Brain microvascular endothelial cell (primary cell): ENCODE measurements at regions not wholly inside any gene's neighbourhood (a gene's known extent, or its start where the extent isn't known, plus 50 kb on each side); places are given as distances from the start of the nearest gene placed in this dataset.

Experiments used
- DNase-seq: peaks from one replicate; pipeline ENCODE4 v3.0.0-alpha.2; 2020
- H3K27ac ChIP-seq: fragments of 250-450 bp; sonication (Bioruptor Pico); 2 replicates; pipeline ENCODE4 v1.5.1; 2020; ENCODE audit warnings: mild to moderate bottlenecking, moderate library complexity
- H3K27me3 ChIP-seq: fragments of 250-450 bp; sonication (Bioruptor Pico); replicated peaks from 2 replicates; pipeline ENCODE4 v1.5.1; 2020; ENCODE audit warnings: mild to moderate bottlenecking
- H3K36me3 ChIP-seq: fragments of 250-450 bp; sonication (Bioruptor Pico); replicated peaks from 2 replicates; pipeline ENCODE4 v1.5.1; 2020; ENCODE audit warnings: mild to moderate bottlenecking
- H3K4me3 ChIP-seq: 2 replicates; pipeline ENCODE4 v1.5.1; 2011; ENCODE audit warnings: low read depth, mild to moderate bottlenecking, control low read depth, low read length, moderate library complexity
- CTCF ChIP-seq: IDR thresholded peaks from 2 replicates; pipeline ENCODE4 v1.5.1; 2011; ENCODE audit warnings: low read depth, mild to moderate bottlenecking, moderate library complexity, low read length, control low read depth, inconsistent platforms; ENCODE audit errors: missing control alignments
- in situ Hi-C: cut with HindIII; loops from 2 replicates; pipeline ENCODE4 v1.10.0; 2017; ENCODE audit warnings: low sequenced_read_pairs, low pct_ligation_motif_present

- DNase-seq, result no peak
- in situ Hi-C loops, result no loop called here
- H3K4me3 ChIP-seq, result no peak overlapping the region
- TF ChIP-seq CTCF, result no peak
- H3K27me3 ChIP-seq, result no peaks in the 10 kb centered on the region
- H3K36me3 ChIP-seq, result no peaks in the 10 kb centered on the region
- no peak overlapping the region for H3K27ac ChIP-seq
Observed at GRCh38 chr9:79883073-79883645, 311.4 kb downstream of the TLE4 start.

- in situ Hi-C loops, result no loop called here
- Histone ChIP-seq H3K4me3 (no peak overlapping the region), H3K27me3 (no peaks in the 10 kb centered on the region), H3K27ac (no peak overlapping the region), H3K36me3 (no peaks in the 10 kb centered on the region)
- no peak for TF ChIP-seq CTCF
- no peak for DNase-seq
Observed at GRCh38 chr9:79880626-79881025, 308.9 kb downstream of the TLE4 start.

GRCh38 chr9:79877943-79878602, 306.3 kb downstream of the TLE4 start:
- in situ Hi-C loops, result no loop called here
- no peaks in the 10 kb centered on the region for H3K36me3 ChIP-seq
- no peak for TF ChIP-seq CTCF

GRCh38 chr9:79868567-79869189, 296.9 kb downstream of the TLE4 start:
- Histone ChIP-seq H3K36me3 (no peaks in the 10 kb centered on the region), H3K4me3 (no peak overlapping the region), H3K27me3 (no peaks in the 10 kb centered on the region), H3K27ac (no peak overlapping the region)
- DNase-seq, result no peak
- in situ Hi-C loops, result no loop called here
- TF ChIP-seq CTCF, result no peak

More at GRCh38 chr9:79877943-79878602, 306.3 kb downstream of the TLE4 start:
- no peak overlapping the region for H3K27ac ChIP-seq
- H3K27me3 ChIP-seq, result no peaks in the 10 kb centered on the region
- no peak overlapping the region for H3K4me3 ChIP-seq
- no peak for DNase-seq

- TF ChIP-seq CTCF, result no peak
- Histone ChIP-seq H3K4me3 (no peak overlapping the region), H3K27ac (no peak overlapping the region), H3K36me3 (no peaks in the 10 kb centered on the region), H3K27me3 (no peaks in the 10 kb centered on the region)
- in situ Hi-C loops, result no loop called here
- DNase-seq, result no peak
Observed at GRCh38 chr9:79862921-79863890, 291.4 kb downstream of the TLE4 start.
